NCI-H526 (cell line): ENCODE measurements at regions not wholly inside any gene's neighbourhood (a gene's known extent, or its start where the extent isn't known, plus 50 kb on each side); places are given as distances from the start of the nearest gene placed in this dataset.

ENCODE experiments used
- DNase-seq, 2 experiments: peaks; one replicate each; lab custom pipeline; 2025; lab: John Stamatoyannopoulos, UW

- DNase-seq: no peak
These were observed 69.0 kb upstream of the NLK start for GRCh38 chr17:27973258-27974044.

- no peak for DNase-seq
These were observed 68.4 kb upstream of the NLK start for GRCh38 chr17:27974045-27974436.

- peak in 1 of 2 experiments; percentile 64 for DNase-seq
These were observed 67.8 kb upstream of the NLK start for GRCh38 chr17:27974531-27975145.

GRCh38 chr17:27975146-27976011, 67.1 kb upstream of the NLK start:
- DNase-seq: peak; percentile 36 to 64

- no peak for DNase-seq
These were observed 66.1 kb upstream of the NLK start for GRCh38 chr17:27976331-27976730.

- DNase-seq: no peak
These were observed 64.5 kb upstream of the NLK start for GRCh38 chr17:27977751-27978688.

GRCh38 chr17:27978689-27979175, 63.7 kb upstream of the NLK start:
- peak in 1 of 2 experiments; percentile 31 for DNase-seq

- no peak for DNase-seq
These were observed 62.4 kb upstream of the NLK start for GRCh38 chr17:27980043-27980442.

GRCh38 chr17:27981978-27982377, 60.5 kb upstream of the NLK start:
- DNase-seq: no peak

GRCh38 chr17:27982688-27983087, 59.8 kb upstream of the NLK start:
- DNase-seq: no peak

- DNase-seq: no peak
These were observed 58.6 kb upstream of the NLK start for GRCh38 chr17:27983853-27984252.

- no peak for DNase-seq
These were observed 58.1 kb upstream of the NLK start for GRCh38 chr17:27984404-27984803.

GRCh38 chr17:27984816-27985215, 57.7 kb upstream of the NLK start:
- DNase-seq: no peak

GRCh38 chr17:27985306-27985705, 57.2 kb upstream of the NLK start:
- DNase-seq: no peak

GRCh38 chr17:27985736-27986399, 56.6 kb upstream of the NLK start:
- DNase-seq: no peak

GRCh38 chr17:27986805-27987684, 55.4 kb upstream of the NLK start:
- no peak for DNase-seq

- DNase-seq: no peak
These were observed 53.4 kb upstream of the NLK start for GRCh38 chr17:27989046-27989445.

GRCh38 chr17:27990100-27990499, 52.4 kb upstream of the NLK start:
- DNase-seq: no peak

- no peak for DNase-seq
These were observed 51.5 kb upstream of the NLK start for GRCh38 chr17:27990979-27991378.

- no peak for DNase-seq
These were observed 50.9 kb upstream of the NLK start for GRCh38 chr17:27991462-27991993.
